ENCODE measurements at regions not wholly inside any gene's neighbourhood (a gene's known extent, or its start where the extent isn't known, plus 50 kb on each side); places are given as distances from the start of the nearest gene placed in this dataset.

DNA sequence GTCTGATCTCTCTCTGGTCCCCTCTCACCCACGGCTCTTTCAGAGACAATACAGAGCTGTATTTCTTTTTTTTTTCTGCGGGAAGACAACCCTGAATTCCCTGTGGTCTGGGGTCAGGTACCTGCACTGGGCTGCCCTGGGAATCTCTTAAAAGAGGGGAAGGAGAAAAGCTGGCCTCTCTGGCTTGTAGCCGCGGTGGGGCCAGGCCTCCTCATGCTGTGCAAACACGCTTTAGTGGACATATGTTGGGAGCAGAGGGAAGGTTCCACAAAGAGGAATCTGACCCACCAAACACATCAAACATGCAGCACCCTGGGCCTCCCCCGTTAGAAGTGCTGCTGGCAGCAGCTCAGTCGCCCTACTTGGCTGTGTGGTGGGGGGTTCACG lies 143.7 kb upstream of the ZFHX3 start:
- DNase-seq (ENCODE audit: low read depth, low spot score) (no peak), FAIRE-seq (no peak)
- no peak overlapping the region for H2AFZ ChIP-seq (ENCODE audit: control insufficient read depth, low read length)
- H3K9me1 ChIP-seq (ENCODE audit: control insufficient read depth, extremely low read depth, insufficient read depth, low read length): no peaks in the 10 kb centered on the region
- H3K4me3 ChIP-seq (ENCODE audit: control insufficient read depth in 2 of 3, extremely low read depth in 1 of 3, insufficient read depth in 2 of 3, low read depth in 1 of 3, low read length in 3 of 3): no peak overlapping the region
- H3K79me2 ChIP-seq (ENCODE audit: control insufficient read depth, insufficient read depth, low read length): no peaks in the 10 kb centered on the region
- no peak overlapping the region for H3K27ac ChIP-seq (ENCODE audit: control insufficient read depth, insufficient read depth, low read length)
- H3K36me3 ChIP-seq (ENCODE audit: control insufficient read depth in 2 of 2, extremely low read depth in 1 of 2, insufficient read depth in 2 of 2, low read length in 2 of 2): no peaks in the 10 kb centered on the region
- no peak overlapping the region for H3K9ac ChIP-seq (ENCODE audit: control insufficient read depth, extremely low read depth, insufficient read depth, low read length)
- no peaks in the 10 kb centered on the region for H3K9me3 ChIP-seq (ENCODE audit: control insufficient read depth, low read depth, low read length)
- H3K4me1 ChIP-seq (ENCODE audit: control insufficient read depth, extremely low read depth, insufficient read depth, low read length): no peaks in the 10 kb centered on the region
- no peak overlapping the region for H3K4me2 ChIP-seq (ENCODE audit: control insufficient read depth, extremely low read depth, insufficient read depth, low read depth, low read length)
- H4K20me1 ChIP-seq (ENCODE audit: control insufficient read depth, extremely low read depth, insufficient read depth, low read length): no peaks in the 10 kb centered on the region
- TF ChIP-seq EZH2 (IDR thresholded peaks at IDR 0.05; ENCODE audit: low read length): no peak
- TF ChIP-seq, protein P1, sequence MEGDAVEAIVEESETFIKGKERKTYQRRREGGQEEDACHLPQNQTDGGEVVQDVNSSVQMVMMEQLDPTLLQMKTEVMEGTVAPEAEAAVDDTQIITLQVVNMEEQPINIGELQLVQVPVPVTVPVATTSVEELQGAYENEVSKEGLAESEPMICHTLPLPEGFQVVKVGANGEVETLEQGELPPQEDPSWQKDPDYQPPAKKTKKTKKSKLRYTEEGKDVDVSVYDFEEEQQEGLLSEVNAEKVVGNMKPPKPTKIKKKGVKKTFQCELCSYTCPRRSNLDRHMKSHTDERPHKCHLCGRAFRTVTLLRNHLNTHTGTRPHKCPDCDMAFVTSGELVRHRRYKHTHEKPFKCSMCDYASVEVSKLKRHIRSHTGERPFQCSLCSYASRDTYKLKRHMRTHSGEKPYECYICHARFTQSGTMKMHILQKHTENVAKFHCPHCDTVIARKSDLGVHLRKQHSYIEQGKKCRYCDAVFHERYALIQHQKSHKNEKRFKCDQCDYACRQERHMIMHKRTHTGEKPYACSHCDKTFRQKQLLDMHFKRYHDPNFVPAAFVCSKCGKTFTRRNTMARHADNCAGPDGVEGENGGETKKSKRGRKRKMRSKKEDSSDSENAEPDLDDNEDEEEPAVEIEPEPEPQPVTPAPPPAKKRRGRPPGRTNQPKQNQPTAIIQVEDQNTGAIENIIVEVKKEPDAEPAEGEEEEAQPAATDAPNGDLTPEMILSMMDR (optimal IDR thresholded peaks at IDR 0.05 in 1 of 3, IDR thresholded peaks at IDR 0.05 in 1 of 3, conservative IDR thresholded peaks at IDR 0.05 in 1 of 3; ENCODE audit: extremely low read depth in 1 of 3, insufficient read depth in 2 of 3, low read length in 3 of 3): no peak
- H3K27me3 ChIP-seq (ENCODE audit: control insufficient read depth, extremely low read depth, insufficient read depth, low read length): peaks cover 8% of the 10 kb centered on the region
- dilution Hi-C loops (cut with MboI; ENCODE audit: extremely low pct_ligation_motif_present, low sequenced_read_pairs): no loop called here

DNA sequence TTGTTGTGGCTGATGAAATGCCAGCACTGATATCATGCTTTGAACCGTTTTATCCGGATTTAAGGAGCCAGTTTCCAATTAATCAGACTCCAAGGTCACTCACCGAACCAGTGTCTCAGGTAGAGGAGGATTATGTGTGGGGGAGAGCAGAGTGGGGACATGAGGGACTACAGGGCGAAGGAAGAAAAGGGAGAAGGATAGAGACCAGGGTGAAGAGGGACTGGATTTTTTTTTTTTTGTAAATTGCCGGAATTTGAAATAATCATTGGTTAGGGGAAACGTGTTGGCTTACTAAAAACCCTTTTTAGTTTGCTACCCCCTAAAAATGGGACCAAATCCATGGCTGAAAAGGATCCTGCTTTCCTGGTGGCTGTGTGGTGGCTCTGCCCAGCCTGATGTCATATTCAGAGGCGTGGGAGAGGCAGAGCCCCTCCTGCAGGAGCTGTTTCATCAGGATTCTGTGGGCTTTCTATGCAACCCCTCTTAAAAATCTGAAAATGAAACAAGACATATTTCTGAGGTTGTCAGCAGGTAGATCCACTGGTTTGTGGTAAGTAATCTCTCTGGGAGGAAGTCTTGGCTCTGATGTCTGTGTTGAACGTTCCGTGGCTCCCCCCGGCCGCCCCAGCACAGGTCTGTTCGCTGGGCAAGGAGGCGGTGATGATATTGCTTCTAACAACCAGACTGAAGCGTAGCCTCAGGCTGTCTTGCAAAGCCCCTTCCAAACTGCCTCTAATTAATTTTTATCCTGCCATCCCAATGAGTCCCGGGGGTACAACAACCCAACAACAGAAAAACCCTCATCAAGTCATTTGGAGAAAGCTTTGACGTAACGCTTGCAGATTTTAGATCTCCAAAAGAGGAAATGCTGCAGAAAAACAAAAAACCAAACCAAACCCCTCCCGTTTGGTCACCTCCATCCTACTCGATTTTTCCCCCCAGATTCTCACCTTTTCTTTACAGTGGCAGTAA lies 143.0 kb upstream of the ZFHX3 start:
- no peak for DNase-seq (ENCODE audit: low read depth, low spot score)
- no peak for FAIRE-seq
- Histone ChIP-seq H3K9ac (ENCODE audit: control insufficient read depth, extremely low read depth, insufficient read depth, low read length) (no peak overlapping the region), H3K9me3 (ENCODE audit: control insufficient read depth, low read depth, low read length) (no peaks in the 10 kb centered on the region), H4K20me1 (ENCODE audit: control insufficient read depth, extremely low read depth, insufficient read depth, low read length) (no peaks in the 10 kb centered on the region), H3K36me3 (ENCODE audit: control insufficient read depth in 2 of 2, extremely low read depth in 1 of 2, insufficient read depth in 2 of 2, low read length in 2 of 2) (no peaks in the 10 kb centered on the region), H3K4me3 (ENCODE audit: control insufficient read depth in 2 of 3, extremely low read depth in 1 of 3, insufficient read depth in 2 of 3, low read depth in 1 of 3, low read length in 3 of 3) (no peak overlapping the region), H3K9me1 (ENCODE audit: control insufficient read depth, extremely low read depth, insufficient read depth, low read length) (no peaks in the 10 kb centered on the region), H3K4me2 (ENCODE audit: control insufficient read depth, extremely low read depth, insufficient read depth, low read depth, low read length) (no peak overlapping the region), H3K79me2 (ENCODE audit: control insufficient read depth, insufficient read depth, low read length) (no peaks in the 10 kb centered on the region), H3K27me3 (ENCODE audit: control insufficient read depth, extremely low read depth, insufficient read depth, low read length) (peaks cover 8% of the 10 kb centered on the region), H3K4me1 (ENCODE audit: control insufficient read depth, extremely low read depth, insufficient read depth, low read length) (no peaks in the 10 kb centered on the region), H3K27ac (ENCODE audit: control insufficient read depth, insufficient read depth, low read length) (no peak overlapping the region), H2AFZ (ENCODE audit: control insufficient read depth, low read length) (no peak overlapping the region)
- no peak for TF ChIP-seq EZH2 (IDR thresholded peaks at IDR 0.05; ENCODE audit: low read length)
- TF ChIP-seq, protein P1 (optimal IDR thresholded peaks at IDR 0.05 in 1 of 3, IDR thresholded peaks at IDR 0.05 in 1 of 3, conservative IDR thresholded peaks at IDR 0.05 in 1 of 3; ENCODE audit: extremely low read depth in 1 of 3, insufficient read depth in 2 of 3, low read length in 3 of 3): no peak
- dilution Hi-C loops (cut with MboI; ENCODE audit: extremely low pct_ligation_motif_present, low sequenced_read_pairs): no loop called here

Data from keratinocyte (primary cell).